C4-2B (cell line): ENCODE measurements at regions not wholly inside any gene's neighbourhood (a gene's known extent, or its start where the extent isn't known, plus 50 kb on each side); places are given as distances from the start of the nearest gene placed in this dataset.

Source experiments
- CTCF ChIP-seq: fragments of 450-650 bp; conservative IDR thresholded peaks from 2 replicates; pipeline ENCODE4 v1.5.1; 2017; ENCODE audit warnings: mild to moderate bottlenecking
- ZFX ChIP-seq: fragments of 450-650 bp; IDR thresholded peaks from 2 replicates; pipeline ENCODE4 v1.6.1; 2017

GRCh38 chr9:115922444-115922843, 231.1 kb upstream of the PAPPA start:
- TF ChIP-seq CTCF (no peak), ZFX (no peak)
